Mesendoderm (in vitro differentiated cells): ENCODE measurements at regions not wholly inside any gene's neighbourhood (a gene's known extent, or its start where the extent isn't known, plus 50 kb on each side); places are given as distances from the start of the nearest gene placed in this dataset.

Experiments used
- DNase-seq: peaks from one replicate; pipeline ENCODE4 v3.0.0; 2013
- H2AK5ac ChIP-seq: 2 replicates; pipeline ENCODE4 v1.6.1; 2013; ENCODE audit warnings: low read length, inconsistent platforms
- H2BK120ac ChIP-seq: 2 replicates; pipeline ENCODE4 v1.6.1; 2013; ENCODE audit warnings: low read depth, mild to moderate bottlenecking, low read length, moderate library complexity, mixed read lengths
- H2BK15ac ChIP-seq: replicated peaks from 2 replicates; pipeline ENCODE4 v1.6.1; 2013; ENCODE audit warnings: low read depth, mild to moderate bottlenecking, moderate library complexity
- H2BK5ac ChIP-seq: 2 replicates; pipeline ENCODE4 v1.6.1; 2013; ENCODE audit warnings: low read length, inconsistent platforms
- H3K18ac ChIP-seq: 2 replicates; pipeline ENCODE4 v1.6.1; 2013; ENCODE audit warnings: mild to moderate bottlenecking, low read length, mixed read lengths
- H3K23ac ChIP-seq: one replicate; pipeline ENCODE4 v1.6.1; 2013; ENCODE audit warnings: low read length
- H3K27ac ChIP-seq: 2 replicates; pipeline ENCODE4 v1.5.1; 2013; ENCODE audit warnings: low read depth, mild to moderate bottlenecking, inconsistent platforms, low read length, moderate library complexity
- H3K27me3 ChIP-seq: 2 replicates; pipeline ENCODE4 v1.6.1; 2013; ENCODE audit warnings: low read length, control low read depth, mild to moderate bottlenecking, inconsistent platforms; ENCODE audit not compliant: insufficient read depth, poor library complexity
- H3K36me3 ChIP-seq: 2 replicates; pipeline ENCODE4 v1.6.1; 2013; ENCODE audit warnings: low read length, inconsistent platforms; ENCODE audit not compliant: control insufficient read depth, insufficient read depth
- H3K4ac ChIP-seq: one replicate; pipeline ENCODE4 v1.6.1; 2013; ENCODE audit warnings: low read depth, mild to moderate bottlenecking, low read length, moderate library complexity
- H3K4me1 ChIP-seq: 2 replicates; pipeline ENCODE4 v1.6.1; 2013; ENCODE audit warnings: low read depth, low read length, inconsistent platforms; ENCODE audit not compliant: control insufficient read depth
- H3K4me2 ChIP-seq: 2 replicates; pipeline ENCODE4 v1.6.1; 2013; ENCODE audit warnings: low read length
- H3K4me3 ChIP-seq: 2 replicates; pipeline ENCODE4 v1.5.1; 2013; ENCODE audit warnings: mild to moderate bottlenecking, low read length
- H3K56ac ChIP-seq: one replicate; pipeline ENCODE4 v1.6.1; 2013; ENCODE audit warnings: low read length
- H3K79me1 ChIP-seq: 2 replicates; pipeline ENCODE4 v1.6.1; 2013; ENCODE audit warnings: low read length, inconsistent platforms
- H3K79me2 ChIP-seq: 2 replicates; pipeline ENCODE4 v1.6.1; 2013; ENCODE audit warnings: mild to moderate bottlenecking, low read length; ENCODE audit not compliant: control insufficient read depth, insufficient read depth
- H3K9ac ChIP-seq: 2 replicates; pipeline ENCODE4 v1.6.1; 2013; ENCODE audit warnings: low read length, inconsistent platforms
- H4K5ac ChIP-seq: one replicate; pipeline ENCODE4 v1.6.1; 2013; ENCODE audit warnings: low read length
- H4K8ac ChIP-seq: one replicate; pipeline ENCODE4 v1.6.1; 2013; ENCODE audit warnings: low read depth, mild to moderate bottlenecking, control low read depth, low read length, moderate library complexity
- WGBS: extraction: QIAGEN DNeasy Blood & Tissue Kit; methylation state at CpG from one replicate; pipeline ENCODE4 v1.1.7; 2013; ENCODE audit warnings: low lambda C conversion rate, missing lambda C conversion rate; ENCODE audit not compliant: insufficient coverage; ENCODE audit errors: extremely low coverage; 5-methylcytosine and 5-hydroxymethylcytosine counted together

- H3K56ac ChIP-seq, result no peak overlapping the region
- no peak overlapping the region for H4K8ac ChIP-seq
- no peaks in the 10 kb centered on the region for H3K36me3 ChIP-seq
- no peak overlapping the region for H2BK120ac ChIP-seq
- H3K79me2 ChIP-seq, result no peaks in the 10 kb centered on the region
- H3K4me2 ChIP-seq, result no peak overlapping the region
- H3K27ac ChIP-seq, result no peak overlapping the region
- no peak overlapping the region for H4K5ac ChIP-seq
- no peak overlapping the region for H2BK5ac ChIP-seq
- DNase-seq, result no peak
- no peak overlapping the region for H3K18ac ChIP-seq
- H3K4me1 ChIP-seq, result no peaks in the 10 kb centered on the region
- H3K4ac ChIP-seq, result no peak overlapping the region
- no peak overlapping the region for H3K4me3 ChIP-seq
- H2AK5ac ChIP-seq, result no peak overlapping the region
- no CpG with 5 or more reads among the region's 24 CpGs for WGBS
- no peak overlapping the region for H2BK15ac ChIP-seq
- H3K79me1 ChIP-seq, result no peaks in the 10 kb centered on the region
- H3K9ac ChIP-seq, result no peak overlapping the region
- H3K23ac ChIP-seq, result no peak overlapping the region
- H3K27me3 ChIP-seq, result no peaks in the 10 kb centered on the region
Observed at GRCh38 chr10:128386816-128387604, 260.8 kb upstream of the MKI67 start.

GRCh38 chr10:128390596-128390995, 264.4 kb upstream of the MKI67 start:
- Histone ChIP-seq H4K5ac (no peak overlapping the region), H3K4me1 (no peaks in the 10 kb centered on the region), H2AK5ac (no peak overlapping the region), H3K79me2 (no peaks in the 10 kb centered on the region), H3K4me2 (no peak overlapping the region), H3K23ac (no peak overlapping the region), H3K36me3 (no peaks in the 10 kb centered on the region), H2BK5ac (no peak overlapping the region), H3K4ac (no peak overlapping the region), H3K79me1 (no peaks in the 10 kb centered on the region), H3K56ac (no peak overlapping the region), H3K4me3 (no peak overlapping the region), H4K8ac (no peak overlapping the region), H2BK120ac (no peak overlapping the region), H3K27ac (no peak overlapping the region), H2BK15ac (no peak overlapping the region), H3K27me3 (no peaks in the 10 kb centered on the region), H3K18ac (no peak overlapping the region), H3K9ac (no peak overlapping the region)
- WGBS, result no CpG with 5 or more reads among the region's 5 CpGs
- DNase-seq, result no peak

GRCh38 chr10:128393546-128393945, 267.3 kb upstream of the MKI67 start:
- H3K23ac ChIP-seq, result no peak overlapping the region
- no peaks in the 10 kb centered on the region for H3K79me2 ChIP-seq
- no peak overlapping the region for H2BK120ac ChIP-seq
- H3K18ac ChIP-seq, result no peak overlapping the region
- H3K79me1 ChIP-seq, result no peaks in the 10 kb centered on the region
- no peak overlapping the region for H3K4me3 ChIP-seq
- no peak overlapping the region for H2BK15ac ChIP-seq
- H3K27me3 ChIP-seq, result no peaks in the 10 kb centered on the region
- no peak for DNase-seq
- no peak overlapping the region for H3K4me2 ChIP-seq
- no peak overlapping the region for H3K27ac ChIP-seq
- no peak overlapping the region for H2AK5ac ChIP-seq
- whole genome bisulfite sequencing, result no CpG with 5 or more reads among the region's 4 CpGs
- no peaks in the 10 kb centered on the region for H3K4me1 ChIP-seq
- no peak overlapping the region for H2BK5ac ChIP-seq
- H4K8ac ChIP-seq, result no peak overlapping the region
- no peaks in the 10 kb centered on the region for H3K36me3 ChIP-seq
- no peak overlapping the region for H3K9ac ChIP-seq
- no peak overlapping the region for H3K4ac ChIP-seq
- no peak overlapping the region for H4K5ac ChIP-seq
- no peak overlapping the region for H3K56ac ChIP-seq

GRCh38 chr10:128398118-128398517, 271.9 kb upstream of the MKI67 start:
- H3K79me2 ChIP-seq, result no peaks in the 10 kb centered on the region
- H3K79me1 ChIP-seq, result no peaks in the 10 kb centered on the region
- H3K18ac ChIP-seq, result no peak overlapping the region
- H3K56ac ChIP-seq, result no peak overlapping the region
- no peak overlapping the region for H2BK120ac ChIP-seq
- H3K27me3 ChIP-seq, result no peaks in the 10 kb centered on the region
- no peak overlapping the region for H3K4me3 ChIP-seq
- no peak overlapping the region for H3K27ac ChIP-seq
- no peak overlapping the region for H3K9ac ChIP-seq
- H3K4me2 ChIP-seq, result no peak overlapping the region
- H2BK5ac ChIP-seq, result no peak overlapping the region
- no peak overlapping the region for H3K23ac ChIP-seq
- no peak for DNase-seq
- WGBS, result no CpG with 5 or more reads among the region's 8 CpGs
- no peak overlapping the region for H3K4ac ChIP-seq
- H4K5ac ChIP-seq, result no peak overlapping the region
- no peaks in the 10 kb centered on the region for H3K36me3 ChIP-seq
- H4K8ac ChIP-seq, result no peak overlapping the region
- no peaks in the 10 kb centered on the region for H3K4me1 ChIP-seq
- no peak overlapping the region for H2BK15ac ChIP-seq
- no peak overlapping the region for H2AK5ac ChIP-seq

- WGBS, result no CpG with 5 or more reads among the region's 1 CpG
- H3K18ac ChIP-seq, result no peak overlapping the region
- no peaks in the 10 kb centered on the region for H3K27me3 ChIP-seq
- H3K4ac ChIP-seq, result no peak overlapping the region
- no peak overlapping the region for H2AK5ac ChIP-seq
- no peak overlapping the region for H2BK15ac ChIP-seq
- no peaks in the 10 kb centered on the region for H3K79me1 ChIP-seq
- H3K4me3 ChIP-seq, result no peak overlapping the region
- H4K8ac ChIP-seq, result no peak overlapping the region
- no peak overlapping the region for H4K5ac ChIP-seq
- no peak for DNase-seq
- no peak overlapping the region for H3K23ac ChIP-seq
- H3K27ac ChIP-seq, result no peak overlapping the region
- no peaks in the 10 kb centered on the region for H3K79me2 ChIP-seq
- H2BK120ac ChIP-seq, result no peak overlapping the region
- H2BK5ac ChIP-seq, result no peak overlapping the region
- no peak overlapping the region for H3K4me2 ChIP-seq
- no peak overlapping the region for H3K56ac ChIP-seq
- H3K4me1 ChIP-seq, result no peaks in the 10 kb centered on the region
- H3K9ac ChIP-seq, result no peak overlapping the region
- no peaks in the 10 kb centered on the region for H3K36me3 ChIP-seq
Observed at GRCh38 chr10:128398999-128399398, 272.8 kb upstream of the MKI67 start.

GRCh38 chr10:128400564-128400963, 274.3 kb upstream of the MKI67 start:
- Histone ChIP-seq H3K18ac (no peak overlapping the region), H2BK15ac (no peak overlapping the region), H3K27ac (no peak overlapping the region), H4K8ac (no peak overlapping the region), H2BK120ac (no peak overlapping the region), H3K27me3 (no peaks in the 10 kb centered on the region), H3K79me1 (no peaks in the 10 kb centered on the region), H3K9ac (no peak overlapping the region), H3K36me3 (no peaks in the 10 kb centered on the region), H3K56ac (no peak overlapping the region), H3K4me3 (no peak overlapping the region), H4K5ac (no peak overlapping the region), H3K4ac (no peak overlapping the region), H2AK5ac (no peak overlapping the region), H3K4me2 (no peak overlapping the region), H3K4me1 (no peaks in the 10 kb centered on the region), H3K23ac (no peak overlapping the region), H2BK5ac (no peak overlapping the region), H3K79me2 (no peaks in the 10 kb centered on the region)
- WGBS, result no CpG with 5 or more reads among the region's 8 CpGs
- DNase-seq, result no peak
